ENCODE measurements at regions not wholly inside any gene's neighbourhood (a gene's known extent, or its start where the extent isn't known, plus 50 kb on each side); places are given as distances from the start of the nearest gene placed in this dataset.

DNA sequence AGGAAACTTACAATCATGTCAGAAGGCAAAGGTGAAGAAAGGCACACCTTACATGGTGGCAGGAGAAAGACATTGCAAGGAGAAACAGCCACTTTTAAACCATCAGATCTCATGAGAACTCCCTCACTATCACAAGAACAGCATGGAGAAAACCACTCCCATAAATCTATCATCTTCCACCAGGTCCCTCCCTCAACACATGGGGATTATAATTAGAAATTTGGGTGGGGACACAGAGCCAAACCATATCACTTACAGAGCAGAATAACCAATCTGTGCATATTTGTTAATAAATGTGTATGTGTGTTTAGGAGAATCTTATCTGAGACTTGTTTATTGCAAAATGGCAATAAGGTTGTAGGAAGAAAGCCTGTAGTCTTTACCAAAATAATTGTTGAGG lies 205.2 kb upstream of the ANO3 start:
- DNase-seq, result no peak

DNA sequence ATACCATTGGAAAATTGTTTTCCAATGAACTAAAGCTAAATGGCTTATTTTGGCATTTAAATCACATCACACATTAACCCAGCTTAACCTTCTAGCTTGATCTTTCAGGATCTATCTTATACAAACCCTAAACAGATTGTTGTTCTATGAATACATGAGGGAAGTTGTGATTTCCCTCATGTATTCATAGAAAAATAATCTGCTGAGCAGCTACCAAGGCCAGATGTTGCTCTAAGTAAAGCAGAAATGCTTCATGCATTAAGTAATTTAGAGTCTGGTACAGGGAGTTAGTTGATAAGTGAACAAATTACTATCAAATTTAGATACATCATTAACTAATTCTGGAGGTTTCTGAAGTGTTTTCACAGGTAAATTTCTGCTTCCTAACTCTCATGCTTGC lies 204.6 kb upstream of the ANO3 start:
- no peak for DNase-seq

DNA sequence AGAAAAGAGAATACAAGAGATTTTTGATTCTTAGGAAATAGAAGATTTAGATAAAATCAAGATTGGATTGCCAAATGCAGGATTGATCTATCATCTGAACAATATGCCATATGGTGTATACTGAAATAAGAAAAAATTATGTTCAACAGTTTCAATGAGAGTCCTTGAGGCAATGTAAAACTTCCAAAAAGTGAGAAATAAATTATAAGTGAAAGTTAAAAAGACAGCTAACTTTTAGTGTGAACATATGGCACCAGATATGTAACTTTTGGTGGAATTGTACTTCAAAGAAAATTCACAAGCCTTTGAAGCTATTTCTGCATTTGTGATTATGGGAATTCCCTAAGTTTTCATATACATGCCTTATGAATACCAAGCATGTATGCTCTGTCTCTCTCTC lies 200.5 kb upstream of the ANO3 start:
- no peak for DNase-seq

DNA sequence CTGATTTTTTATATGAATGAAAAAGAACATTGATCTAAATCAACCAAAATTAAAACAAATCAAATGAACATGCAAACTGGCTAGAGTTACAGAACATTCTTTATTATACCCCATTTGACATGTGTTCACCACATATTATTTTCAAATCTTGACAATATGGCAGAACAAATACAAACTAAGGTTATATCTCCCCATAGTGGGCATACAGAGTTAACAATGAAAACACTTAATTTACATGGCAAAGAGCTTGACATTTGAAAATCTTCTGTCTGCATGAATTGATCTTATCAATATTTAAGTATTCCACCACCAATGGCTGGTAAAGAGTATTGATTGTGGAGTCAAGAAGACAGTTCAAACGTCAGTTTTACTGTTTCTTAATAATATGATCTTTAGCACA lies 197.9 kb upstream of the ANO3 start:
- no peak for DNase-seq

DNA sequence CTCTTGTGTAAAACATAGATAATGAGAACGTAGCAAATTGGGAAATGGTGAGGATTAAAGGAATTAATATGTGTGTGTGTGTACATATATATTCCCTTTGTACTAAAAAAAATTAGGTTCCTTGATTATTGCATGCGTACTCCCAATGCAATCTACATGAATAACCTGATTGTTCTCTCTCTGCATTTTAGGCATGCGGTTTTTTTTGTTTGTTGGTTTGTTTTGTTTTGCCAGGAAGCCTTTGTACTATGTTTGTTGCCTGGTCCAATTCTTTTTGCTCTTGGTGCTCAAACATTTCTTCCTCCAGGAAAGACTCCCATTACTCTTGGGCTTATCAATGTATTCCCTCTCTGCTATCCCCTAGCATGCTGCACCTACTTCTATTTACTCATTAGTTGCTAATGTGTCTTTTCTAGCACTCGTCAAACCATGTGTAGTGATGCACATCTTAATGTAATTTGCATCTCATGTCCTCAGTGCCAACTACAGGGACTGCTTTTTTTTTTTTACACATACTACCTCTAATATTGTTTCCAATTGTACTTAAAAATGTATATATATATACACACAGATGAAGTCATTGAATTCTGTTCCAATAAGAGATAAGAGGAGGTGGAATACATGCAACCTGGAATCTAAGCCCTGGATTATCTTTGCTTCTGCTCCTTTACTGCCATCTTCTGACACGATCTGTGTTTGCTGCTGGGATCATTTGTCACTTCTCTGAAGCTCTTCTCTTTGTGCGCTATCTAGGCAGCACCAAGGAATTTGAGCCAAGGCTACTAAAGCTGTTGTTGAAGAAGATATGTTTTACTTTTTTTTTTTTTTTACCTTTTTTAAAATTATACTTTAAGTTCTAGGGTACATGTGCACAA lies 197.2 kb upstream of the ANO3 start:
- no peak for DNase-seq

DNA sequence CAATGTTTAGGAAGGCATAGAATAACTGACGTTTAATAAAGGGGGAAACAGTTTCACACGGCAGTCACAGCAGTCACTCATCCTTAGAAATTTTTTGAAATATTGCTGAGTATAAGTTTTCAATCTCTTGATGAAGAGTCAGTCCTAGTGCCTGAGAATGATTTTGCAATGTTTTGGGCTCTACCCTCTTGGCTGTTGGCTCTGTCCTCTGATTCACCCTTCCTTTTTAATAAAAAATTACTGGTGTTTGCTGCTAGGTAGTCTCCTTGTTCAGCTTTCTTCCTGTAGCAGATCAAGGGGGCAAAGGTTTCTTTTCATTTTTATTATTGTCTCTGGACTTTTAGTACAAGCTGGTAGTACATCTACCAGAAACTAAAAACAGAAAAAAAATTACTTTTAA lies 194.3 kb upstream of the ANO3 start:
- no peak for DNase-seq

DNA sequence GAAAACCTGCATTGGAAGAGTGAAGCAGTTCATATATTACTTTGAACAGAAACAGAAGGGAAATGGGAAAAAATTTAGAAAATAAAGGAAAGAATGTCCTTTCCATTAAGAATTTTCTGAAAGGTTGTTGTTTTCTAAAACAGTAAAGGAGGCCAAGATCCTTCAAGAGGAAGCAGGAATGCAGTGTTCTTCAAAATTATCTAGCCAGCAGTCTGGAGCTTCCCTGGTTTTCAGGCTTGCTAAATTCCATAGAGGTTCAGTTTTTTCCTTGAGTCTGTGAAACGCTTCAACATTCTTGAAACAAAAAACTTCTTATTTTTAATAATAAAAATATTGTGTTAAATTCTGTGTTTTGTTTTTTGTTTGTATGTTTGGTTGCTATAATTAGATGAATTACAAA lies 189.0 kb upstream of the ANO3 start:
- no peak for DNase-seq

DNA sequence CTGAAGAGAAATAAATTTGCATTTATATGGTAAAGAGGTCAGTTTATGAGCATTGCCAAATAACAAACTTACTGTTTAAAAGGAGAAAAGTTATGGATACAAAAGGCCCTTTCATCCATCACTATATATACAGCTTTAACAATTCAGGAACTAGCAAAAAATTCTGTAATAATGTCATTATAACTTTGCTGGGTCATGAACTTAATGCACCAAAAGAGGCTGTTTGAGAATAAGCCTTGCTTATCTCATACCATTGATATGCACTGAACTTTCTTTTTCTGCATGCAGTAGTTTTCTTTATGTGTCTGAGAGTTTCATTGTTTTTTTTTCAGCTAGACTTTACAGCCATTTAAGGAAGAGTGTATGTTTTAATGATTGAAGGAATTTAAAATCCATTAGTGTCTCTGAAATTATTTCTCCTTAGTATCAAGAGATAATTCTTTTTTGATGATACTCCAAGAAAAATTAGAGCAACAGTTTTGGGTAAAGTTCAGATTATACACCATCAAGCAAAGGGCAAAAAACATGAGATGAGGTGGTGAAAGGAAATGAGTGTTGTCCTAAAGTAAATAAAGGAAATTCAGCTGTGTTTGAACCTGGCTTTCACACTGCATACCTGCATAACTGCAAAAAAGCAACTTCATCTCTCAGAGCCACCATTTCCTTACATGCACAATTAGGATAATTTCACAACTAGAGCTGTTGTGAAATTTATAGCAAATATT lies 188.2 kb upstream of the ANO3 start:
- DNase-seq, result no peak

DNA sequence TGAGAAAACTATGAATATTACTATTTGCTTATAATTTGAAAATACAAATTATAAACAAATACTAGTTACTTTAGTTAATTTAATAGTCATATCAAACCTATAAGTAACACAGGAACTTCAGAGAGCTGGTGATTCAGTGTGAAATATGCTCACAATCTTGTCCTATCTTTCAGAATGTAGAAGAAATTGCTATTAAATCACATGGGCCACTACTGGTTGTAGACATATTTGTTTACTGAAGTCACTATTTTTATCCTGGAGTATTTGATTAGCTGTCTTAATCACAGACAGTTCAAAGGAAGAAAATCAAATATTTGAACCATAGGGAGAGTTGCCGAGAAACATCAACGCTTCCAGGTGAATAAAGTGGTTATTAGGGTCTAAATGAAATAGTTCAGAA lies 187.6 kb upstream of the ANO3 start:
- no peak for DNase-seq

DNA sequence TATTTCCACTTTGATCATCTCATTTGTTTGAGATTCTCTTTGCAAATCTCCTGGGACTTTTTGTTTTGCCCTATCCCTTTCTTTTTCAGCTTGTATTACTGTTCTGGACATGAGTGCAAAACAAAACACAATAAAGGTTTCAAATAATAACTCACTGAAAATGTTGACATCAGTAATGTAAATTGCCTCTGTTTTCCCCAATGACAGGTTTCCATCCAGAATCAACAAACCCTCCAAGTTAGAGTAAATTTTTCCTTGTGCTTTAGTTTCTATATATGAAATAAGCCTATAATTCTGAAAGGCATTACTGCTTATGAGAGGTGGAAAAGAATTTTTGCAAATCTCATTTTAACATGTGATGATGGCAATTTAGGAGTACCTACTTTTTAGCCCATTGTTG lies 187.0 kb upstream of the ANO3 start:
- DNase-seq, result no peak

DNA sequence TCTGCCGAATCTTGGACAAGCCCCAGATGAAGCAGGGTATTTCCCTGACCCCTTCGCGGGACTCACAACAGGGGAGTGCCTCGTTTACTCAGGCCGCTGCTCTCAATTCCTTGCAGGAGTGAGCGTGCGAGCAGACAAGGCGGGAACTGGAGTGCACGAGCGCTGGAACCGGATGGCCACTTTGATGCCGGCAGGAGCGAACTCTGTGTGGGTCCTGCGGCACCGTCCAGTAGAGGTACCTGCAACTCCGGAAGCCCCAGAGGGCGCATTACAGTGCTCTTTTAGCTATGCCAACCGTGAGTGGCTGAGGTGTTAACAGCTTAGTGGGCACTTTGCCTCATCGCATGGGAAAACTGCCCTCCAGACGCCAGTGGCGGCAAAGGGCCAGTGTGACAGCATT lies 182.3 kb upstream of the ANO3 start:
- no peak for DNase-seq

DNA sequence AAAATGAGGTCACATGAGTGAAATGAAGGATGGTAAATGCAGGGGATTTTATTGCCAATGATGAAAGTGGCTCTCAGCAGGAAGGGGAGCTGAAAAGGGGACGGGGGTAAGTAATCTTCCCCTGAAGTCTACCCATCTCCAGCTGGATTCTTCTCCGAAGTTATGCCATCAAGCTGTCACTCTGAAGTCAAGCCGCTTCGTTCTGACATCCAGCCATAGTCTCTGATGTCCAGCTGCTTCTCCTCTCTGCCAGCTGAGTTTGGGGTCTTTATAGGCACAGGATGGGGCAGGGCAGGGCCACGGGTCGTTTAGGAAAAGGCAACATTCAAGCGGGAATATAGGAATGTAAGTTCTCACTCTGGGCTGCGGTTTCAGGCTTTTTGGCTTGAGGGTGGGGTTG lies 181.9 kb upstream of the ANO3 start:
- DNase-seq, result no peak

DNA sequence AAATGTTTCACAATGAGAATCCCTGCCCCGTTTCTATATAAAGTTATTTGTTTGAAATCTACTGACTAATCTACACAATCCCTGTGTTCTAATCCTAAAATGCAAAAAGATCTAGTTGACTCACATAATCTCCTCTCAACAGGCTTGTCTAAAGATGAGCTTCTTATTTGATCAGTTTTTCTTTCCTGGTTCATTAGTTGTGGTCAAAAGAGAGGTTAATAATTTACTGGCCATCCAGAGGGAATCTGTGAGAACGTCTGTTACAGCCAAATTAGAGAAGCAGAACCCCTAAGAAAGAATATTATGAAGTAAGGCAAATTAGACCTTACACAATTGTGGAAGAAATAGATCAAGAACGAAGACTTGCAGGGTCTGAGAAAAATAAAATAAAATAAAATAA lies 173.7 kb upstream of the ANO3 start:
- no peak for DNase-seq

DNA sequence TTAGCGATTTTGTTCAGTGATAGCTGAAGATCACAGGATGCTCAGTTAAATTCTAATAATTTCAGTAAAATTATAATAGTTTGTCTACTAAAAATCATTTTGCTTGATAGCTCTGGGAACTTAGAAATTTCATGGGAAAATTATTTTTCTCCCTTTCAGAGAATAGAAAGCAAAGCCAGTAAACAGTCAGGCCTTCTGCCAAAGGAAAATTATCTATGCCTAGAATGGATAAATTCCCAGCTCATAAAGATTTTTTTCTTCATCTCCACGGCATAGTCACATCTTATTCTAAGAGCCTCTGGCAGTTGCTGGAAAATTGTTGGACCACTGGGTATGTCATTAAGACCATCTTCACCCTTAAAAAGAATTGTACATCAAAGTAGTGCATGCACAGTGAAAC lies 169.6 kb upstream of the ANO3 start:
- DNase-seq, result no peak

DNA sequence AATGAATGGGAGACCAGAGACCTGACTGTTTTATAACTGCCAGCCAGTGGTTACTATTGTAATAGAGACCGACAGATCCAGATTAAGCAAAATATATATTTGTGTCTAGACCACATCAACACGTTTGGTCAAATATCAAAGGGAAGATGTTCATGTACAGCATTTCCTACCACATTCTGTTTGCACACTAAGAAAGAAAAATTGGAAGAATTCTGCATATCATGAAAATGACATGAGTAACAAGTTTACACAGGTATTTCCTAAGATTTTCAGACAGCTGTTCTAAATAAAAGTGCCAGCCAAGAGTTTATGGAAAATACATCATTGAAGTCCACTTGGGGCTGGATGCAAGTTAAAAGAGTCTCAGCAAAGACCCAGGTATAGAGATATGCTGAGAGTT lies 145.5 kb upstream of the ANO3 start:
- DNase-seq, result no peak

DNA sequence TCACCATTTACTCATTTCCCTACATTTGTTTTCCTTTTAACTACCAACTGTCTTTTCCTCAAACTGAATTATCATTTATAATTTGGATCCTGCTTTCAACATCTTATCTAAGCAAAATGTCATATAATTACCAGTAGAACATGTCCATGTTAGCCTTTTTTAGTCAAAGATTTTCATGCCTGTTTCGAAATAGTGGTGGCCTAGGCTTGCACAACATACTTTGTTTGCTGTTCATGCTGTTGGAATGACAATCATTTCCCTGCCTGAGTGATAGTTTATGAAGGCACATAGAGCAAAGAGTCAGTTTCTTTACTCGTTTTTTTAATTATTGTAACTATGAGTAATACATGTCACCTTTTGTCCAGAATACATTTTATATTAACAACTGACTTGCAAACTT lies 144.3 kb upstream of the ANO3 start:
- no peak for DNase-seq

DNA sequence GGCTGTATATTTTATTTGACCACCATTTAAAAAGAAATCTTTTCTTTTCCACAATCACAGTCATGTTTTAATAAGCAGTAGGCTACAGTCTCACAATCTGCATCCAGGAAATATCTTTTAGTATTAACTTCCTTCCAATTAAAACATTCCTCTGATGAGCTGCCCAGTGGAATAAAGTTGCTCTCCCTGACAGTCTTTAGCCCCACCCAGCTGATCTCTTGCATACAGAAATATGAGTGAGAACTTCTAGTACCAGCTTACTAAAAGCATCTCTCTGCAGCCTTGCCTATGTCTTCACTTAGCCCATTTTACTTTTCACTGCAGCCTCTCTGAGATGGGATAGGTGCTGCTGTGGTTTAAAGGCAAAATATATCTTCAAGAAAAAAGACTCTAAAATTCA lies 143.4 kb upstream of the ANO3 start:
- no peak for DNase-seq

DNA sequence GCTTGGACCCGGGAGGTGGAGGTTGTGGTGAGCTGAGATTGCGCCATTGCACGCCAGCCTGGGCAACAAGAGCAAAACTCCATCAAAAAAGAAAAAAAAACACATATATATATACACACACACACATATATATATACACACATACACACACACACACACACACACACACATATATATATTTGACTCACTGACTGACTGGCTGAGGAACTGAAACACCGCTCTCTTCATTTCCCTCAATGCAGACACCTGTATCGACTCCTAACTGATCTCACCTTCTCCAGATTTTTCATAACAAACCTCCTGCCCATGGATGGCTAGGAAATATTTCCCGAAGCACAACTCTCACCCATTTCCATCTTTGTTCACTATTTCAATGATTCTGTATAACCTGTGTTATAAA lies 140.7 kb upstream of the ANO3 start:
- DNase-seq, result no peak

DNA sequence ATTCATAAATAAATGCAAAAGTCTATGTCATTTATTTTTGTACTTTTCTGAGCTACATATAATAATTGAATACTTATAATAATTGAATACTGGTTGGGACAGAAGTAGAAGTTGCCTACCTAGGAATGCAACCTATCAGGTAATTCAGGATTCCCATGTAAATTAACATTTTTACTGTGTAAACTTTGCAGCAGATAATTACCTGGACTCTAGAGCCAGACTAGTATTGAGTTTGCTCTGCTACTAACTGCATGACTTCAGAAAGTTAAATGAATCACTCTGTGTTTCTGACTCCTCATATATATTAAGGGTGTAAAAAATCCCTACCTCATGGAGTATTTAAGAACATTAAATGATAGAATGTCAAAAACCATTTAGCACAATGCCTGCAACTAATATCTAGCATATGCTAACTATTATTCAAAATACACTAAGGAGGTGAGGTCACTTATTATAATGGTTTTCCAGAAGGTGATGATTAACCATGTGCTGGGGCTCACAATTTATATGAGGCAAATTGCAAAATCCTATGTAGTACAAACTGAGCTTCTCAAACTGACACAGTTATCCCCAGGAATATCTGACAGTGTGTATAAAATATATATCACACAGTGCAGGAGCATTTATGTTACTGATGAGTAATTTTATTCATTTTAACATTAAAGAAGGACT lies 138.1 kb upstream of the ANO3 start:
- DNase-seq, result no peak

DNA sequence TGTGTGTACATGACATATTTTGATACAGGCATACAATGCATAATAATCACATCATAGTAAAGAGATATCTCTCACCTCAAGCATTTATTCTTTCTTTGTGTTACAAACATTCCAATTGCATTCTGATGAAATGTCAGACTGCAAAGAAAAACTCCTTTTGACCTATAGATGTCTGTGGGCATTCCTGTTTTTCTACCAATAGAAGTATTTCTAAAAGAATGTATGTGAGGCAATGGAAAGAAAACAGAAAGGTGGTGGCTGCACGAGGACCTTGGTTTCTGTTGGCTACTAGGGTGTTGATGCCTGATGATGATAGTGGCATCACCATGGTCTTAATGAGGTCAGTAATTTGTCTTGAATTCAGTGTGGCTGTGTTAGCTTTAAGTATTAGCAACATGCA lies 137.0 kb upstream of the ANO3 start:
- DNase-seq, result no peak

DNA sequence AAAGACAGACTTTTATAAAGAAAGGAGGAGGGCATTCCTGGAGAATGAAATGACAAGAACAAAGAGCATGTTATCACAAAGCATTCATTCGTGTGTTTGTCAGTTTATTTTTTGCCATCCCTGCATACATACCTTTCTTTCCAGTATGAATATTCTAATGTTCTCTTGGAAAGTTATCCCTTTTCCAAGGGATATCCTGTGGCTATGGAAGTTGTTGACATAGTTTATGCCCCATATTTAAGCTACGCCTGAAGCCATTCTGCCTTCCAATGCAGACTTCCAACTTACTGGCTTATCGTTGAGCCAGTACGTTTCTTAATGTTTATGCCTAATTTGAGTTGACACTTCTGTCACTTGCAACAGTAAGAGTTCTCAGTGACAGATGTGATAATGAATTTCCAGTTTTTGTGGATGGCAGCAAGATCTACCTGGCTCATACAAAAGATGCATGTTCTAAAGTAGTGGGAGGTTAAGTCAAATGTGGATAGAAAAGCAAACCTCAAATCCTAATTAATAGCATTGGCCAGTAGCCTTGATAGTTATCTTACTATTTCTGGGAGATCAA lies 133.3 kb upstream of the ANO3 start:
- DNase-seq, result no peak

DNA sequence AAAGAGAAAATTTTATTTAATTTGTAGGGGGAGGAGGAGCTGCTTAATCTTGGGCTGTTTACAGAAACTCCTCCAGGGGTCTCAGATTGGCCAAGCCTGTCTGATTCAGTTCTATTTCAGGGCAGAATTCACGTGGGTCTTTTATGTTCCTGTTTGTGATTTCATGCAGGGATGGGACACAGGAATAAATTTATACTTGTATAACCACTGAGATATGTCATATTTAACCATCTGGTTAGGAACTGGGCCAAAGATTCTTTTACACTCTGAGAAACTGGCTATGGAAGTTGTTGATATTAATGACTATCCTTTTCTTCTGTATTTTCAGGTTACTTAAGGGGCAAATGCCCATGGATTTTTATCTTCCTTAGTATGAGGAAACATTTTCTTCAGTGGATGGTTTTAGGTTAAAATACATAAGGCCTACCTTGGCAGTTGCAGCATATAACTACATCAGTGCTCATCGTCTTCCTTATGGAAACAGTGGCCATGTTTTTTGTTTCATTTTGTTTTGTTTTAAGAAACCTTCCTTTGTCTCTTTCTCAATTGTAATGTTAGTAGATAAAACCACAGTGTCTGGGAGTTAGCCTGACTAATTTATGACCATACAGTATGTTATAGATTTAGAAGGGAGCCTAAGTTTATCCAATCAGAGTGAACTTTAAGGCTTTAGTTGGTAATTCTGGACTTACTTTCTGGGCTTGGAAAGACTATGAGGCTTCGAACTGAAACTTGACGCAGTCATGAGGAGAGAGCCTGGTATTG lies 132.4 kb upstream of the ANO3 start:
- no peak for DNase-seq

DNA sequence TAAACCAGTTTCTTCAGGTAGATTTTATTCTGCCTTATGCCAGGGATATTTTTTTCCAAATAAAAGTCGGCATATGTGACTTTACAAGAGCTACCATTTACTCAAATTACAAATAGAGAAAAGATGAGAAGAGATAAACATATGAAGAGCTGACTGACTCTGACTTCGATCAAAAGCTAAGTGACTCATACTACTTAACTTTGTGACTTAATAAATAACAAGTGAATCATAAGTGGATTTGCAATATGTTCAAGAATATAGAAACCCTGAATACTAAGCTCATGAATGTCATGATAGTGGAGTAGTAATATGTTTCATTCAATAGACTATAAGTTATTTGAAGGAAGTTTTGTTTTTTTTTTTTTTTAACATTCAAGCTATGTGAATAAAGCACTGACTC lies 130.5 kb upstream of the ANO3 start:
- no peak for DNase-seq
